HEK293T (cell line): ENCODE measurements at regions not wholly inside any gene's neighbourhood (a gene's known extent, or its start where the extent isn't known, plus 50 kb on each side); places are given as distances from the start of the nearest gene placed in this dataset.

Experiments
- BHLHE40 ChIP-seq: fragments of 450-650 bp; IDR thresholded peaks from 2 replicates; pipeline ENCODE4 v1.6.1; 2016; ENCODE audit warnings: mild to moderate bottlenecking, moderate library complexity, borderline replicate concordance
- CTBP1 ChIP-seq: fragments of 450-650 bp; IDR thresholded peaks from 2 replicates; pipeline ENCODE4 v1.6.1; 2016; ENCODE audit warnings: borderline replicate concordance
- ELF4 ChIP-seq: fragments of 450-650 bp; IDR thresholded peaks from 2 replicates; pipeline ENCODE4 v1.6.1; 2017; ENCODE audit warnings: antibody characterized with exemption
- FOXA1 ChIP-seq: fragments of 450-650 bp; IDR thresholded peaks from 2 replicates; pipeline ENCODE4 v1.6.1; 2016; ENCODE audit warnings: mild to moderate bottlenecking
- FOXK2 ChIP-seq: fragments of 450-650 bp; IDR thresholded peaks from 2 replicates; pipeline ENCODE4 v1.6.1; 2016; ENCODE audit warnings: mild to moderate bottlenecking
- FOXM1 ChIP-seq: fragments of 450-650 bp; IDR thresholded peaks from 2 replicates; pipeline ENCODE4 v1.6.1; 2017; ENCODE audit warnings: mild to moderate bottlenecking, borderline replicate concordance
- HDGF ChIP-seq: fragments of 450-650 bp; IDR thresholded peaks from 2 replicates; pipeline ENCODE4 v1.6.1; 2017; ENCODE audit warnings: antibody characterized with exemption, borderline replicate concordance
- L3MBTL2 ChIP-seq: fragments of 450-650 bp; conservative IDR thresholded peaks from 2 replicates; pipeline ENCODE4 v1.6.1; 2016; ENCODE audit warnings: mild to moderate bottlenecking
- LEF1 ChIP-seq: fragments of 450-650 bp; IDR thresholded peaks from 2 replicates; pipeline ENCODE4 v1.6.1; 2017; ENCODE audit warnings: mild to moderate bottlenecking, borderline replicate concordance
- PKNOX1 ChIP-seq: fragments of 450-650 bp; IDR thresholded peaks from 2 replicates; pipeline ENCODE4 v1.6.1; 2016
- SP1 ChIP-seq: fragments of 450-650 bp; IDR thresholded peaks from 2 replicates; pipeline ENCODE4 v1.6.1; 2017
- SUZ12 ChIP-seq: fragments of 450-650 bp; IDR thresholded peaks from 2 replicates; pipeline ENCODE4 v1.6.1; 2016; ENCODE audit warnings: mild to moderate bottlenecking
- TARDBP ChIP-seq: fragments of 450-650 bp; IDR thresholded peaks from 2 replicates; pipeline ENCODE4 v1.6.1; 2016
- ZNF384 ChIP-seq: fragments of 450-650 bp; IDR thresholded peaks from 2 replicates; pipeline ENCODE4 v1.6.1; 2016

- TF ChIP-seq PKNOX1 (no peak), BHLHE40 (no peak), ELF4 (no peak), L3MBTL2 (no peak), HDGF (no peak), FOXK2 (no peak), SP1 (no peak), SUZ12 (no peak), LEF1 (no peak), FOXA1 (no peak), FOXM1 (no peak), ZNF384 (no peak), CTBP1 (no peak), TARDBP (no peak)
These were observed 361.4 kb downstream of the CXCL12 start for GRCh38 chr10:44023517-44023916.
